ENCODE measurements at regions not wholly inside any gene's neighbourhood (a gene's known extent, or its start where the extent isn't known, plus 50 kb on each side); places are given as distances from the start of the nearest gene placed in this dataset.
"Not testable (repeated sequence)": the region's sequence is repeated elsewhere in the genome, so short reads cannot be mapped to it uniquely, and the experiment has no call there.

DNA sequence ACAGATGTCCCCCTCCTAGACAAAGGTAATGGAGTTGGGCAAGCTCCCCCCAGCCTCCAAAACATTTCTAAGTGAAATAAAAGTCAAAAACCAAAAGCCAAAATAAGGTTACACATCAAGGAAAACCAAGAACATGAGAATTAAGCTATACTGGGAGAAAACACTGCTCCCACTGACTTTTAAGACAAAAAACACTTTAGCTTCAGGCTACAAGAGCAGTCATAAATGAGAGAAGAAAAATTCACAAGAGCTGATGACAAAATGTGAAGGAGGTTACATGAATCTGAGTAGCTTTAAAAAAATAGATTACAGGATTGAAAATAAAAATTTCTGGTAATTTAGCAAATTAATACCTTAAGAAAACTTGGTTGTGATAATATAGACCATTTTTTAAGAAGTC lies 1370.3 kb upstream of the CDH9 start:
- no peak for DNase-seq

DNA sequence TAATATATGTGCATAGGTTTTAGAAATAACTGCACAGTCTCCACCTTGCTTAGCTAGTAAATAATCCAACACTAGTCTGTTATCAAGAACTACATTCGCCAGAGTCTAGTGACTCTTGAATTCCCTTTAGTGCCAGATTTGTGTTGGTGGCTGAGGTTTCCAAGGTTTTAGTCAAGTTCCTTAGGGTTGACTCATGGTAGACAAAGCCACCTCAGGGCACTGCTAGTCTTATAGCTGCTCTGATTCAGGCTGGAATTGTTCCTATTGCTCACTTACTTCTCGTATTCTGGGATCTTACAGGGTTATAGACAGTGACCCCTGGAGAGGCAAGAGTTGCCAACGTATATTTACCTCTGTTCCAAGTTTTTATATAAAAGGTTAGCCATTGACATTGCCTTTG lies 1369.8 kb upstream of the CDH9 start:
- DNase-seq: no peak

- DNase-seq: no peak
Measured at GRCh38 chr5:28404363-28405071, 1366.1 kb upstream of the CDH9 start.

- no peak for DNase-seq
Measured at GRCh38 chr5:28403846-28404245, 1365.5 kb upstream of the CDH9 start.

DNA sequence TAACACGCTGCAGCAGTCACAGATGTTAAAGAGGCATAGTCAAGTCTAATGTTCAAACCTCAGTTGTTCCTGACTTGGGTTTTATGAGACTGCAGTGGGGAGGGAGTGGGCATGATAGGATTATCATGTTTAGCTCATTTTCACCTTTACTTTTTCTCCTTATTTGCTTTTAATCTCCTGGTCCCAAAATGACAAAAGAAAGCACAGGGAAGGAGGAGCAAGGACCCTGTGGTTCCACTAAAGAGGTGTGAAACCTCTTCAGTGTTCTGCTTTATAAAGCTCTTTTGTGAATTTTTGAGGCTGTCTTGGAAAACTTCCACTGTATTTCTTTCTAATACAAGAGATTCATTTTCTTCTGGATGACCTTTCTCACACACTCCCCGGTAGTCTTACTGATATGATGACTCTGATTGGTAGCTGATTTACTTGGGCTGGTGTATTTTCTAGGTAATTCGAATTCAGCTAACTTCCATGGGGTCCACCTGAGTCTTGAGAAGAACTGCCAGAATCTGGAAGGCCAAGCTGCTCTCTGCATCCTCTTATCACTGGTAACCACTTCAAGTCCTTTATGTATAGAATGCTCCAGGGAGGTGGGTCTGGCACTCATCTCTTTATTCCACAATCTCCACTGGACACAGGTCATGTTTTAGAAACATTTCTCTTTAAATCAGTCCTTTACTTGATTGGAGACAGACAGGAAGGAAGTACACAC lies 1364.4 kb upstream of the CDH9 start:
- DNase-seq: no peak

GRCh38 chr5:28400076-28400475 lies 1361.7 kb upstream of the CDH9 start:
- DNase-seq: no peak

- peak; percentile 54 for DNase-seq
Measured at GRCh38 chr5:28399211-28399610, 1360.8 kb upstream of the CDH9 start.

DNA sequence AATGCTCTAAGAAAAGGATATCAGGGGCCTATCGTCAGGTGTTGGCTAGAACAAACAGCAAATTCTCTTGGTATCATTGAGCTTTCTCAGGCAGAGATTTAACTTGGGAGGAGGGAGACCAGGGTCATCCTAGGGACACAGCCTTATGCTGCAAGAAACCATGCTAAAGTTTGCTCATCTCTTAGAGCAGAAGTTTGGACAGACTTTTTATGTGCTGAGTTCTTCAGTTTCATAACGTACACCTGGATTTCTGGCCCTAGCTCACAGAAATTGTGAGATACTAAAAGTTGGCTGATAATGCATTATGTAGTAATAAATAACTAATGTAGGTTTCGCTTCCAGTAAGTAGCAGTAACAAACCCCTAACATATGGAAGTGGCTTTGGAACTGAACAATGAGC lies 1359.8 kb upstream of the CDH9 start:
- peak; percentile 77 for DNase-seq

DNA sequence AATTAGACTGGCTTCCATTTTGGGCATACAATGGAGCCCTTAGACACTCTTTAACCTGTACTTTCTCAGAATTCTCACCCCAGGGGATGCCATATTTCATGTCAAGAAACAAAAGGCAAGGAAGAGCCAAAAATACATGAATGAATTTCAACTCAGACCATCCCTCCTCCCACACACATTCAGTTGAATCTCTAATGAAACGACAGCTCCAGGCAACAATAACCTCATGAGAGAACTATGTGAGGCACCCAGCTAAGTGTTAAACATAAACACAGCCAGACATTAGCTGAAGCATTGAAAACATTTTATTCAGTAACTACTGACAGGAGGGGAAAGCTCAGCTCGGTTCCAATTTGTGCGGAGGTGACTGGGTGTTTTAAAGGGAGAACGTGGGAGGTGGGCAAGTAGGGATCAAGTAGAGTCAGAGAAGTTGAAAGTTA lies 1359.1 kb upstream of the CDH9 start:
- DNase-seq: no peak

DNA sequence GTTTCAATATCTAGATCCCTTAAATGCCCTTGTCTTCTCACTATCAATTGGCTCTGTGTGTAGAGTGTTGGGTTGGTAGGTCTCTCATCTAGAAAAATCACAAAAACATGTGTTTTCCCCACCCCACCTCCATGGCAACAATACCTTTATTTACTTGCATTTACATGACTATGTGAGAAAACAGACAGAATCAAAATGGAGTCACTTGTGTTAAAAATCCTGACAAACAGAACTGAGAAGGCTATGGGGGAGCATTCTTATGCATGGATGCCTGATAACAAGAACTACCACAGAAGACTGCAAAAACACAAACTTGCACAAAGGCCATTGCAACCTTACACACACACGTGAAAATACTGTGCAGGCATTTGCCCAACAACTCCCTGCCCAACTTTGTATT lies 1352.9 kb upstream of the CDH9 start:
- DNase-seq: no peak

GRCh38 chr5:28390341-28390740 lies 1352.0 kb upstream of the CDH9 start:
- DNase-seq: no peak

GRCh38 chr5:28389727-28390126 lies 1351.3 kb upstream of the CDH9 start:
- not testable (repeated sequence) for DNase-seq

GRCh38 chr5:28388428-28388827 lies 1350.0 kb upstream of the CDH9 start:
- DNase-seq: no peak

DNA sequence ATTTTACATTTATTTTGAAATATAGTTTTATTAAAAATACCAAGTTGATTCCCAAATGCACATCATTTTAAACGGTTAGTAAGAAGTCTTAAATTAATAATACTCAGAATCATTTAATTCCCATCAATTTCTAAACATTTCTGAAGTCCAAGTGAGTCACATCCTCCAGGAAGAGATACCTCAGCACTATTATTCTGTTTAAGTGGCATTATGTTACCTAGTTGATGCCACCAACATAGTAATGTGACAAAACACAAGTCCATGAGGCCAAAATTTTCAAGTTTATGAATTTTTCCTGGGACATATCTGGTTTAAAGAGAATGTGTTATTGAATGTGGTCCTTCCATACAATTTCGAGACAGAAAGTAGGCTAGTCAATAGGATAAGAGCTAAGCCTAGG lies 1348.3 kb upstream of the CDH9 start:
- DNase-seq: no peak

- no peak for DNase-seq
Measured at GRCh38 chr5:28380167-28380566, 1341.8 kb upstream of the CDH9 start.

- no peak for DNase-seq
Measured at GRCh38 chr5:28374492-28374967, 1336.1 kb upstream of the CDH9 start.

GRCh38 chr5:28370896-28371295 lies 1332.5 kb upstream of the CDH9 start:
- DNase-seq: no peak

DNA sequence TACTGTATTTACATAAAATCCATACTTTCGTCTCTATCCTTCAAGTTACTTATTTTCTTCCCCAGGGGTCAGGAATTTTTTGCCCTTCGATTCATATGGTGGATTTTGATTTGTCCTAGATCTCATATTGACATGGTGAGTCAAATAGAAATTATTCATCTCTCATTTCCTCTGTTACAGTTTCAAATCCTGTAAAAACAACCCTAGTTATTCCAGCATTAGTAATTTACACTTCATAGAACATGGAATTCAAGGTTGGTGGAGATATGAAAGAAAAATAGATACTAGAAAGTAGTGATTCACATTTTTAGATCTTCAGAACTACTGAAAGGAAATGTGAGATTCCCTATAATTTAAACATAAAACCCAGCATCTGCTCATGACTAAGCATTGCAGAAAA lies 1331.0 kb upstream of the CDH9 start:
- DNase-seq: no peak

DNA sequence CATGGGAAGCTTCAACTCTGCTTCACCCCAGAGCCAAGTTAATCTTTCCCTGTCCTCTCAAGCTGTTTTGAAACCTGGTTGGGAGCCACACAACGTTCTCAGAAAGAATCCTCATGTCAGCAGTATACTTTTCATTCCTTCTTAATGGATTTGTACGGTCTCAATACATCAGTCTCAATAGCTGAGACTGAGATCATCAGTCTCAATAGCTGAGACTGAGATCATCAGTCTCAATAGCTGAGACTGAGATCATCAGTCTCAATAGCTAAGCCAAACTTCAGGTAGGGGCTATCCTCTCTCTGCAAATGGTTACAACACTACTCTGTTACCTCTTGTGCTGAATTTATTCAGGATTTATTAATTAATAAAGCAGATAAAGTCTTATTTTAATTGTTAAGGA lies 1317.4 kb upstream of the CDH9 start:
- DNase-seq: no peak

DNA sequence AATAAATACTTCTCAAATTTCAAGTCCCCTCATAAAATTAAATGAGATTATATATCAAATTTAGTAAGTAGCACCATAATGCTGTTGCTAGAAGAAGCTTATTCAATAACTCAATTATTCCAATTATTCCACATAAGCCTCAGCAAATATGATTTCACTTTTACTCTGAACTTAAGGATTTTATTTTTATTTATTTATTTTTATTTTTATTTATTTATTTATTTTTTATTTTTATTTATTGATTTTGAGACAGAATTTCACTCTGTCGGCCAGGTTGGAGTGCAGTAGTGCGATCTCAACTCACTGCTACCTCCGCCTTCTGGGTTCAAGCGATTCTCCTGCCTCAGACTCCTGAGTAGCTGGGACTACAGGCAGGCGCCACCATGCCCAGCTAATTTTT lies 1308.3 kb upstream of the CDH9 start:
- no peak for DNase-seq

DNA sequence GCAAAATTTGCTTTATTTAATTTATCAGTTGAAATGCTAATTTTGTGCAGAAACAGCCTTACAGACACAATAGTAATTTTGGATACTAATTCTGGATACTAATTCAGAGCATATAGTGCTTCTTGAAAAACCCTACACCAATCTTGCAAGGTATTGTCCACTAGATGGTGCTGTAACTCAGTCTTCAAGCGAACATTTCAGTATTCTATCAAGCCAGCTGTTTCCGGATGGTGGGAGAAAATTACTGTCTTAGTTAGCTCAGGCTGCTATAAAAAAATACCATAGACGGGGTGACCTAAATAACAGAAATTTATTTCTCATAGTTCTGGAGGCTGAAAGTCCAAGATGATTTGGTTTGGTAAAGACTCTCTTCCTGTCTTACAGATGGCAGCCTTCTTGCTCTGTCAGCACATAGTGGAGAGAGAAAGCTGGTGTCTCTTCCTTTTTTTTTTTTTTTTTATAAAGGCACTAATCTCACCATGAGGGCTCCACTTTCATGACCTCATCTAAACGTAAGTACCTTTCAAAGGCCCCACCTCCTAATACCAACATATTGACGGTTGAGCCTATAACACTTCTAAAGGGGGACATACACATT lies 1306.5 kb upstream of the CDH9 start:
- peak; percentile 41 for DNase-seq

GRCh38 chr5:28329176-28329575 lies 1290.8 kb upstream of the CDH9 start:
- DNase-seq: no peak

DNA sequence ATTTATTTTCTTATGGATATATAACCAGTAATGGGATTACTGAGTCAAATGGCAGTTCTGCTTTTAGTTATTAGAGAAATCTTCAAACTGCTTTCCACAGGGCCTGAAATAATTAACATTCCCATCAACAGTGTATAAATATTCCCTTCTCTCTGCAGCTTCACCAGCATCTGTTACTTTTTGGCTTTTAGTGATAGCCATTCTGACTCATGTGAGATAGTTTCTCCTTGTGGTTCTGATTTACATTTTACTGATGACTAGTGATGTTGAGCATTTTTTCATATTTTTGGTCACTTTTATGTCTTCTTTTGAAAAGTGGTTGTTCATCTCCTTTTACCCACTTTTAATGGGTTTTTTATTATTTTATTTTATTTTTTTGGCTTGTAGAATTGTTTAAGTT lies 1290.3 kb upstream of the CDH9 start:
- DNase-seq: no peak

GRCh38 chr5:28324174-28324573 lies 1285.8 kb upstream of the CDH9 start:
- no peak for DNase-seq
